SK-N-MC (cell line): ENCODE measurements at regions not wholly inside any gene's neighbourhood (a gene's known extent, or its start where the extent isn't known, plus 50 kb on each side); places are given as distances from the start of the nearest gene placed in this dataset.

Experiments
- EZH2 ChIP-seq: fragments of 200-600 bp; sonication (generic); IDR thresholded peaks from one replicate; pipeline ENCODE4 v1.6.1; 2017; ENCODE audit warnings: antibody characterized with exemption
- POLR2AphosphoS5 ChIP-seq: IDR thresholded peaks from 2 replicates; pipeline ENCODE4 v1.6.1; 2012; ENCODE audit warnings: mild to moderate bottlenecking, low read depth, low read length, borderline replicate concordance

GRCh38 chr4:170190265-170190664 lies 100.5 kb upstream of the AADAT start:
- TF ChIP-seq EZH2 (no peak), POLR2AphosphoS5 (no peak)
